ENCODE measurements at regions not wholly inside any gene's neighbourhood (a gene's known extent, or its start where the extent isn't known, plus 50 kb on each side); places are given as distances from the start of the nearest gene placed in this dataset.

GRCh38 chr3:75863130-75863529 is 77.8 kb upstream of the ZNF717 start:
- Histone ChIP-seq H3K27me3 (ENCODE audit: control insufficient read depth in 2 of 2, insufficient read depth in 2 of 2, low read length in 2 of 2) (no peaks in the 10 kb centered on the region), H3K9ac (ENCODE audit: insufficient read depth in 1 of 2, low read depth in 2 of 2, low read length in 2 of 2) (no peak overlapping the region), H3K9me1 (ENCODE audit: control insufficient read depth, insufficient read depth, low read length) (no peaks in the 10 kb centered on the region), H3K79me2 (ENCODE audit: control insufficient read depth, insufficient read depth, low read length) (no peaks in the 10 kb centered on the region), H3K27ac (ENCODE audit: extremely low read depth, low read depth, low read length) (no peak overlapping the region), H3K9me3 (replicated peaks; ENCODE audit: control insufficient read depth, insufficient read depth, low read depth, low read length) (no peaks in the 10 kb centered on the region), H3K4me2 (ENCODE audit: insufficient read depth, low read length) (no peak overlapping the region), H3K4me1 (replicated peaks in 1 of 2; ENCODE audit: control insufficient read depth in 2 of 2, insufficient read depth in 2 of 2, low read length in 2 of 2) (no peaks in the 10 kb centered on the region), H2AFZ (ENCODE audit: low read depth, low read length) (no peak overlapping the region), H3K36me3 (ENCODE audit: control insufficient read depth, insufficient read depth, low read length) (no peaks in the 10 kb centered on the region), H4K20me1 (replicated peaks; ENCODE audit: control insufficient read depth, insufficient read depth, low read length) (no peaks in the 10 kb centered on the region), H3K4me3 (no peak overlapping the region)
- TF ChIP-seq ZNF316 (IDR thresholded peaks at IDR 0.05) = 0 out of 2 replicates have a peak, but pooled peaks have one; percentile 11
- TF ChIP-seq MAFK (IDR thresholded peaks at IDR 0.05; ENCODE audit: low read length) = peak; percentile 9; the same call in 1 of the 2 replicates
- no peak for TF ChIP-seq ZNF766 (CRISPR knock-in tag; conservative IDR thresholded peaks at IDR 0.05)
- no peak for TF ChIP-seq POLR3G (IDR thresholded peaks at IDR 0.05; ENCODE audit: extremely low read depth, insufficient read length, insufficient replicate concordance)
- POLR2A ChIA-PET = no interaction called here
- intact Hi-C loops (cut with micrococcal nuclease) = no loop called here
- DNase-seq (ENCODE audit: extremely low read depth in 1 of 4, low spot score in 3 of 4) (no peak), FAIRE-seq (no peak), ATAC-seq (no peak)
- no TSS peak for BruUV-seq (replicated peaks)
- in situ Hi-C loops (cut with MboI) = no loop called here
- 11% methylated on average over 1 of the region's 1 CpG for WGBS (ENCODE audit: insufficient coverage, low coverage, missing lambda C conversion rate)
- CTCF ChIA-PET (ENCODE audit: low intra/inter-chr PET ratio) = no interaction called here

DNA sequence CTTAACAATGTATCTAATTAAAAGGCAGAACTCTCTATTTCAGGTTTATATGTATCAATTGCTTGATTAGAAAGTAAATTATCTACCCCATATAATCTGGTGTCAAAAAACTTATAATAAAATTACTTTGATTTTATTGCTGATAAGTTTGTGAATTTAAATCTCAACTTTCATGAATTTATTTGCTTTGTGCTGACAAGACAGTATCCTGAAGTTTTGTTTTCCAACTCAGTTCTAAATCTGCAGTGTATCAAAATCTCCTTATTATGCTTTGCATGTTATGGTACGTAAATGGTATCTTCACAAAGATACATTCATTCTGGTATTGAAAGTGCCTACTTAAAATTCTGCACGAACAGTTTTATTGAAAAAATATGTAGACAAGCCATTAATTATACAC is 78.5 kb upstream of the ZNF717 start:
- Histone ChIP-seq H3K9ac (ENCODE audit: insufficient read depth in 1 of 2, low read depth in 2 of 2, low read length in 2 of 2) (no peak overlapping the region), H3K36me3 (ENCODE audit: control insufficient read depth, insufficient read depth, low read length) (no peaks in the 10 kb centered on the region), H3K4me1 (replicated peaks in 1 of 2; ENCODE audit: control insufficient read depth in 2 of 2, insufficient read depth in 2 of 2, low read length in 2 of 2) (no peaks in the 10 kb centered on the region), H3K79me2 (ENCODE audit: control insufficient read depth, insufficient read depth, low read length) (no peaks in the 10 kb centered on the region), H3K4me3 (no peak overlapping the region), H3K9me3 (replicated peaks; ENCODE audit: control insufficient read depth, insufficient read depth, low read depth, low read length) (no peaks in the 10 kb centered on the region), H4K20me1 (replicated peaks; ENCODE audit: control insufficient read depth, insufficient read depth, low read length) (no peaks in the 10 kb centered on the region), H3K27ac (ENCODE audit: extremely low read depth, low read depth, low read length) (no peak overlapping the region), H3K9me1 (ENCODE audit: control insufficient read depth, insufficient read depth, low read length) (no peaks in the 10 kb centered on the region), H2AFZ (ENCODE audit: low read depth, low read length) (no peak overlapping the region), H3K4me2 (ENCODE audit: insufficient read depth, low read length) (no peak overlapping the region), H3K27me3 (ENCODE audit: control insufficient read depth in 2 of 2, insufficient read depth in 2 of 2, low read length in 2 of 2) (no peaks in the 10 kb centered on the region)
- WGBS (ENCODE audit: insufficient coverage, low coverage, missing lambda C conversion rate) = 0% methylated on average over 2 of the region's 2 CpGs
- CTCF ChIA-PET (ENCODE audit: low intra/inter-chr PET ratio) = no interaction called here
- POLR2A ChIA-PET = no interaction called here
- DNase-seq (ENCODE audit: extremely low read depth in 1 of 4, low spot score in 3 of 4) (no peak), FAIRE-seq (no peak), ATAC-seq (no peak)
- in situ Hi-C loops (cut with MboI) = no loop called here
- BruUV-seq (replicated peaks) = no TSS peak
- intact Hi-C loops (cut with micrococcal nuclease) = no loop called here
- TF ChIP-seq SMARCA4 (IDR thresholded peaks at IDR 0.05) = no peak
- no peak for TF ChIP-seq POLR3G (IDR thresholded peaks at IDR 0.05; ENCODE audit: extremely low read depth, insufficient read length, insufficient replicate concordance)
- TF ChIP-seq GATAD2A (IDR thresholded peaks at IDR 0.05) = no peak
- TF ChIP-seq ARID1B (IDR thresholded peaks at IDR 0.05) = no peak
- TF ChIP-seq NCOA1 (IDR thresholded peaks at IDR 0.05; ENCODE audit: low read depth) = no peak
- TF ChIP-seq ZNF695 (CRISPR knock-in tag; IDR thresholded peaks at IDR 0.05) = no peak
- TF ChIP-seq LCOR (CRISPR knock-in tag; IDR thresholded peaks at IDR 0.05) = no peak
- no peak for TF ChIP-seq GTF3C2 (IDR thresholded peaks at IDR 0.05; ENCODE audit: borderline replicate concordance, extremely low read depth, insufficient read length)
- TF ChIP-seq DACH1 (IDR thresholded peaks at IDR 0.05; ENCODE audit: partially characterized antibody) = no peak
- no peak for TF ChIP-seq ZNF184 (CRISPR knock-in tag; IDR thresholded peaks at IDR 0.05)
- no peak for TF ChIP-seq ZZZ3 (IDR thresholded peaks at IDR 0.05)
- no peak for TF ChIP-seq NR0B1 (IDR thresholded peaks at IDR 0.05; ENCODE audit: partially characterized antibody)
- no peak for TF ChIP-seq RNF2 (IDR thresholded peaks at IDR 0.05)

Measured in K562 (cell line).